GM12873 (cell line): ENCODE measurements at regions not wholly inside any gene's neighbourhood (a gene's known extent, or its start where the extent isn't known, plus 50 kb on each side); places are given as distances from the start of the nearest gene placed in this dataset.
A peak's percentile ranks its signal among the peaks of the same experiment; 100 is the strongest.

Experiments used
- CTCF ChIP-seq: IDR thresholded peaks from 2 replicates; pipeline ENCODE4 v1.5.1; 2012; ENCODE audit warnings: low read depth, mild to moderate bottlenecking, moderate library complexity, low read length, control low read depth; ENCODE audit not compliant: insufficient read depth; ENCODE audit errors: missing control alignments

DNA sequence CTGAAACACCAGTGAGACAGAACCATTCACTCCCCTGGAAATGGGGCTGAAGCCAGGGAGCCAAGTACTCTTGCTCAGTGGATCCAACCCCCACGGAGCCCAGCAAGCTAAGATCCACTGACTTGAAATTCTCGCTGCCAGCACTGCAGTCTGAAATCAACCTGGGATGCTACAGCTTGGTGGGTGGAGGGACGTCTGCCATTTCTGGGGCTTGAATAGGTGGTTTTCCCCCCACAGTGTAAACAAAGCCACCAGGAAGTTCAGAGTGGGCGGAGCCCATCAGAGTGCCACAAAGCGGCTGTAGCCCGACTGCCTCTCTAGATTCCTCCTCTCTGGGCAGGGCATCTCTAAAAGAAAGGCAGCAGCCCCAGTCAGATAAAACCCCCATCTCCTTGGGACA is 292.8 kb downstream of the LNPK start:
- TF ChIP-seq CTCF = no peak

DNA sequence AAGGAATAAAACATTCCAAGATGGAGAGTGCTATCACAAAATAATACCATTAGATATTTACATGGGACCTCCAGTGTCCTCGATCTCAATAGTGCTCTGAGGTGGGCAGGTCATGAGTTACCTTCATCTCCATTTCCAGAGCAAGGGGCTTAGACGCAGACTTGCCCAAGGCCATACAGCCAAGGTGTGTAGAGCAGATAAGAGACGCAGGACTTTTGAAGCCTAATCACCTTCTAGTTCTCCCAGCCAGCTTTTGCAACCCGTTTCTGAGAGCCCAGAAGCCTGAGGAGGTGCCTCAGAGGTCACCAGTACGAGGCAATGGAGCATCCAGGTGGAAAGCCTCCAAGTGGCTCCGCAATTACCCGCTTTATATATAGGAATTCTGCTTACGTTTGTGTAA is 294.7 kb downstream of the LNPK start:
- no peak for TF ChIP-seq CTCF

- TF ChIP-seq CTCF = no peak
Observed at GRCh38 chr2:175698061-175698460, 304.0 kb downstream of the LNPK start.

GRCh38 chr2:175690113-175690837 is 311.8 kb downstream of the LNPK start:
- TF ChIP-seq CTCF = peak; percentile 52

GRCh38 chr2:175688243-175688642 is 313.8 kb downstream of the LNPK start:
- TF ChIP-seq CTCF = no peak

DNA sequence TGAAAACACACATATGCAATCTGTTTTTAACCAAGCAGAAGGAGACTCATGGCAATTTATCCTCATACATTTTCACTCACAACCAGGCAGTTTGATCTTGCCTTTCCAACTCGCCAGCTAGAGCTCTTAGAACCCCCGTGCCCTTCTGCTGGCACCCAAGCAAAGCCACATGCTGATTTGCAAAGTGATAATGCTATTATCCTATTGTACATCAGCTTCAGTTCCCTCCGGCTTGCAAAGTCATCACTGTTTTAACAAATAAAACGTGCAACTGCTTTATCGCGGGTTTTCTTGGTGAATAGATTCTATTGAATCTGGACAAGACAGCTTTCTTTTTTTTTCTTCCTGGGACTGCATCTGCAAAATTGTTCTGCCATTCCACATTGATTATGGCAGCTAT is 314.6 kb downstream of the LNPK start:
- TF ChIP-seq CTCF = no peak

- TF ChIP-seq CTCF = no peak
Observed at GRCh38 chr2:175686002-175686401, 316.1 kb downstream of the LNPK start.
